Astrocyte (in vitro differentiated cells and primary cell): ENCODE measurements at regions not wholly inside any gene's neighbourhood (a gene's known extent, or its start where the extent isn't known, plus 50 kb on each side); places are given as distances from the start of the nearest gene placed in this dataset.

ENCODE experiments used
- CTCF ChIP-seq: IDR thresholded peaks from 2 replicates; pipeline ENCODE4 v1.5.1; 2011; ENCODE audit warnings: low read depth, mild to moderate bottlenecking, inconsistent platforms, low read length, moderate library complexity; ENCODE audit not compliant: insufficient read depth
- EZH2 ChIP-seq: IDR thresholded peaks from 2 replicates; pipeline ENCODE4 v1.6.1; 2012; ENCODE audit warnings: mild to moderate bottlenecking, low read length, inconsistent platforms; ENCODE audit not compliant: insufficient read depth

- no peak for TF ChIP-seq CTCF
- no peak for TF ChIP-seq EZH2
Observed at GRCh38 chr14:65941091-65941490, 528.6 kb downstream of the FUT8 start.
